Upper lobe of right lung (tissue), 1 donor: ENCODE measurements at regions not wholly inside any gene's neighbourhood (a gene's known extent, or its start where the extent isn't known, plus 50 kb on each side); places are given as distances from the start of the nearest gene placed in this dataset.
"Not testable (repeated sequence)": the region's sequence is repeated elsewhere in the genome, so short reads cannot be mapped to it uniquely, and the experiment has no call there.

ENCODE experiments used
- ATAC-seq: fragments of 200-7000 bp; cut with Tn5 transposase; one replicate; pipeline ENCODE4 v1.9.1; 2020; ENCODE audit warnings: mild to moderate bottlenecking, moderate library complexity
- DNase-seq: peaks from one replicate; pipeline ENCODE4 v3.0.0-alpha.2; 2020
- H3K27ac ChIP-seq: fragments of 200-600 bp; one replicate; pipeline ENCODE4 v1.8.0; 2022
- H3K27me3 ChIP-seq: fragments of 200-600 bp; one replicate; pipeline ENCODE4 v1.8.0; 2022; ENCODE audit warnings: mild to moderate bottlenecking
- H3K36me3 ChIP-seq: fragments of 200-600 bp; one replicate; pipeline ENCODE4 v1.8.0; 2022
- H3K4me1 ChIP-seq: fragments of 200-600 bp; one replicate; pipeline ENCODE4 v1.8.0; 2022
- H3K4me3 ChIP-seq: fragments of 200-600 bp; one replicate; pipeline ENCODE4 v1.8.0; 2022; ENCODE audit warnings: mild to moderate bottlenecking
- H3K9me3 ChIP-seq: fragments of 200-600 bp; one replicate; pipeline ENCODE4 v1.8.0; 2022
- intact Hi-C: fragments of 100-400 bp; cut with DNase I; formaldehyde crosslinking; loops from one replicate; pipeline ENCODE4 v1.11.0; 2022
- TF ChIP-seq, protein P1 (sequence below): fragments of 200-600 bp; IDR thresholded peaks from one replicate; pipeline ENCODE4 v1.8.0; 2022; ENCODE audit warnings: antibody characterized with exemption
- donor health status: DM: no; HTN: yes; CAD: no; lungs with severe emphysema.

DNA sequence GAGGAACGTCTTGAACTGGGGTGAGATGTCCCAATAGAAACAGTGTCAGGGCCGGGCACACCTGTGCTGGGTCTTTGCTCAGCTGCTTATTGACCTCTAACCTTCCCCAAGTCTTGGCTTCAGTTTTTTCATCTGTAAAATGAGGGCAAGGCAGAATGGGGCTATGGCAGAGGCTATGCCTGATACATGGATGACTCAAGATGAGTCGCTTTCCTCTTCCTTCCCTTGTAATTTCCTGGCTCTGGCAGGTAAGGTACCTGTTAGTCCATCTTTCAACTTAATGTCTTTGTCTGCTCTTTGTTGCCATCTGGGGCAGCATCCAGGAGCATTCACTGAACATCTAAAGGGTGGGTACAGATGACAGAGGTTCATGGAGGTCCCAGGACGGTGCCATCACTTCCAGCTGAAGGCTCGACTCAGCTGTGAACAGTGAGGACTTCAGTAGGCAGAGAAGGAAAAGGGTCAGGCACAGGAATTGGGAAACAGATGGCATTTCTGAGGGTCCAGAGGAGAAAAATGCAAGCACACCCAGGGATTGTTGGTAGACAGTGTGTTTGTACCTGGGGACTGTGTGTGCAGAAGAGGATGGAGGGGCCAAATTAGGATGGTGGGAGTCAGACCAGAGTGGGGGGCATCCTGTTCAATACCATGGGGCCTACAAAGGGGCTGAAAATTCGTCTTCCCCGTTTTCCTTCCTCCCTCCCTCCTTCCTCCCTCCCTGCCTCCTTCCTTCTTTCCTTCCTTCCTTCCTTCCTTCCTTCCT lies 268.3 kb downstream of the VRK1 start:
- intact Hi-C loops, result no loop called here
- ATAC-seq (no peak), DNase-seq (no peak)
- H3K36me3 ChIP-seq, result no peaks in the 10 kb centered on the region
- no peaks in the 10 kb centered on the region for H3K4me1 ChIP-seq
- H3K9me3 ChIP-seq, result no peaks in the 10 kb centered on the region
- H3K27ac ChIP-seq, result no peak overlapping the region
- no peak overlapping the region for H3K4me3 ChIP-seq
- H3K27me3 ChIP-seq, result no peaks in the 10 kb centered on the region
- TF ChIP-seq, protein P1, sequence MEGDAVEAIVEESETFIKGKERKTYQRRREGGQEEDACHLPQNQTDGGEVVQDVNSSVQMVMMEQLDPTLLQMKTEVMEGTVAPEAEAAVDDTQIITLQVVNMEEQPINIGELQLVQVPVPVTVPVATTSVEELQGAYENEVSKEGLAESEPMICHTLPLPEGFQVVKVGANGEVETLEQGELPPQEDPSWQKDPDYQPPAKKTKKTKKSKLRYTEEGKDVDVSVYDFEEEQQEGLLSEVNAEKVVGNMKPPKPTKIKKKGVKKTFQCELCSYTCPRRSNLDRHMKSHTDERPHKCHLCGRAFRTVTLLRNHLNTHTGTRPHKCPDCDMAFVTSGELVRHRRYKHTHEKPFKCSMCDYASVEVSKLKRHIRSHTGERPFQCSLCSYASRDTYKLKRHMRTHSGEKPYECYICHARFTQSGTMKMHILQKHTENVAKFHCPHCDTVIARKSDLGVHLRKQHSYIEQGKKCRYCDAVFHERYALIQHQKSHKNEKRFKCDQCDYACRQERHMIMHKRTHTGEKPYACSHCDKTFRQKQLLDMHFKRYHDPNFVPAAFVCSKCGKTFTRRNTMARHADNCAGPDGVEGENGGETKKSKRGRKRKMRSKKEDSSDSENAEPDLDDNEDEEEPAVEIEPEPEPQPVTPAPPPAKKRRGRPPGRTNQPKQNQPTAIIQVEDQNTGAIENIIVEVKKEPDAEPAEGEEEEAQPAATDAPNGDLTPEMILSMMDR, result no peak

DNA sequence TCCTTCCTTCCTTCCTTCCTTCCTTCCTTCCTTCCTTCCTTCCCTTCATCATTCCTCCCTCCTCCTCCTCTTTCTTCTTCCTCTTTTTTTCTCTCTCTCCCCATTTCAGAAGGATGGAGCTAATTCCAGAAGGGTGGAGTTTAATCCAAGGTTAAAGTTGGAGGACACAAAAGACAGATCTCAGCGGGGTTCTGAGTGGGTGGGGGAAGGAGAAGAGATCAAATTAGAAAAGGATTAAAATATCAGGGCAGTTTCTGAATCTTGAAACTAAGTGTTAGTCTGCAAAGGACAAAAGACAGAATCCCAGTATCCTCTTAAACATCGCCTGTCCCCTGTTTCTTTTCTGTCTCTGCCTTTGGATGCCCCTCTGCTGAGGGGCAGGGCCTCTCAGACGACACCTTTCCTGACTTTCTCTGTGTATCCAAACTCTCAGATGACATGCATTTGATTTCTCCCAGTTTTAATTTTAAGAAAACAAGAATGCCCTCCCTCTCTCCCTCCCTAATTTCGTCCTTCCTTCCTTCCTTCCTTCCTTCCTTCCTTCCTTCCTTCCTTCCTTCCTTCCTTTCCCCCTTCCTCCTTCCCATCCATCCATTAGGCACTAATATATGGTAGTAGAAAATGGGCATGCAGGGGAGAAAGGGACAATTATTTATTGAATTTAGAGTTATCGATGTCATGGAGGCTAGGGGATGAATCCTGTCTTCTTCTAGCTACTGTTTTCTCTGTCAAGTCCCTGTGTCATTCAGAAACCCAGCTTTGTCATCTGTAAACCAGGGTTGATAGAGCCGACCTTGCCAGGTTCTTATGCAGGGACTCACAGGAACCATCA lies 269.1 kb downstream of the VRK1 start:
- intact Hi-C loops, result no loop called here
- H3K36me3 ChIP-seq, result no peaks in the 10 kb centered on the region
- H3K27ac ChIP-seq, result no peak overlapping the region
- no peaks in the 10 kb centered on the region for H3K4me1 ChIP-seq
- no peaks in the 10 kb centered on the region for H3K9me3 ChIP-seq
- TF ChIP-seq, protein P1, result no peak
- ATAC-seq (no peak), DNase-seq (no peak)
- no peak overlapping the region for H3K4me3 ChIP-seq
- H3K27me3 ChIP-seq, result no peaks in the 10 kb centered on the region

DNA sequence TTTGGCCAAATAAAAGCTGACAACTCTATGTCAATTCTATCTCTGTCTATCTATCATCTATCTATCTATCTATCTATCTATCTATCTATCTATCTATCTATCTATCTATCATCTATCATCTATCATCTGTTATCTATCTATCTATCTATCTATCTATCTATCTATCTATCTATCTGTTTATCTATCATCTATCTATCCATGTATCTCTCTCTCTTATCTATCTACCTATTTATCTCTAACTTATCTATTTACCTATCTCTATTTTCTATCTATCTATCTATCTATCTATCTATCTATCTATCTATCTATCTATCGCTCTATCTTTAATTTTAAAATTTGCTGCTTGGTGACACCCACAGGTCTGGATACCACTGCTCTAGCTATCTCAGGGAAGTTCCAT lies 271.1 kb downstream of the VRK1 start:
- DNase-seq, H3K27ac ChIP-seq, H3K9me3 ChIP-seq, H3K27me3 ChIP-seq, H3K4me3 ChIP-seq, H3K4me1 ChIP-seq, intact Hi-C loops, ATAC-seq, H3K36me3 ChIP-seq: not testable (repeated sequence)

DNA sequence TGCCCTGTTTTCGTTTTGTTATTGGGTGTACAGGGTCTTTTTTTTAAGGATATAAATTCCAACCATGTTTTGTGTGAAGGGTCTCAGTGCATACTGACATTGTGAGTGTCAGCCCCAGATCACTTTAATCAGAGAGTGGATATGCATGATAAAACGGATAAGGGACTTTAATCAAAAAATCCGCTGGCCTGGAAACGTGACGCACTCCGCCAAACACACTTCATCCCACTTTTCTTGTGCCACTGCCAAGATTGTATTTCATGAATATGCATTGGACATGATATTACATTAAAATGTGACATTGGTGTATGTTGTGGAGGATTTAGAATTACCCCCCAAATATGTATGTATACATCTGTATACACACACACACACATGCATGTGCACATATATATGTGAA lies 273.1 kb downstream of the VRK1 start:
- Histone ChIP-seq H3K9me3 (no peaks in the 10 kb centered on the region), H3K27me3 (peaks cover 8% of the 10 kb centered on the region), H3K4me1 (no peaks in the 10 kb centered on the region), H3K4me3 (no peak overlapping the region), H3K36me3 (no peaks in the 10 kb centered on the region), H3K27ac (no peak overlapping the region)
- TF ChIP-seq, protein P1, result no peak
- ATAC-seq, result no peak
- intact Hi-C loops, result no loop called here
- DNase-seq, result no peak

DNA sequence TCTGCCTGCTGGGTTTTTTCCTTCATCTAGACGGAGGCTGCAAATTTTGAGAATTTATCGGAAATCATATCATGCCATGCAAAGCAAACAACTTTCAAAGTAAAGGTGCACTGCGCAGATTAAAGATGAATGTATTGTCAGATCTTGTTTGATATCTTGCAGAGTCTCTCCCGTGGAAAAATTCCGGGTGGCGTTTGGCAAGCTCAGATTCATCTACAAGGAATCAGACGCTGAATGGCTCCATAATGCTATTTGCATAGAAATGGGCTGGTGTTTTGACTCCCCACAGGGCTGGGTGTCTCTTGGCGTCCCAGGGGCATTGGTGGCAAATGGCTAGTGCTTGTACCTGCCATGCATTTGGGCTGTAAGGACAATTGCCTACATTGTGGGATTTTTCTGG lies 274.0 kb downstream of the VRK1 start:
- intact Hi-C loops, result no loop called here
- H3K27ac ChIP-seq, result no peak overlapping the region
- no peak overlapping the region for H3K4me3 ChIP-seq
- no peak for ATAC-seq
- H3K4me1 ChIP-seq, result no peaks in the 10 kb centered on the region
- no peaks in the 10 kb centered on the region for H3K9me3 ChIP-seq
- TF ChIP-seq, protein P1, result no peak
- H3K36me3 ChIP-seq, result no peaks in the 10 kb centered on the region
- H3K27me3 ChIP-seq, result peaks cover 8% of the 10 kb centered on the region
- DNase-seq, result no peak

DNA sequence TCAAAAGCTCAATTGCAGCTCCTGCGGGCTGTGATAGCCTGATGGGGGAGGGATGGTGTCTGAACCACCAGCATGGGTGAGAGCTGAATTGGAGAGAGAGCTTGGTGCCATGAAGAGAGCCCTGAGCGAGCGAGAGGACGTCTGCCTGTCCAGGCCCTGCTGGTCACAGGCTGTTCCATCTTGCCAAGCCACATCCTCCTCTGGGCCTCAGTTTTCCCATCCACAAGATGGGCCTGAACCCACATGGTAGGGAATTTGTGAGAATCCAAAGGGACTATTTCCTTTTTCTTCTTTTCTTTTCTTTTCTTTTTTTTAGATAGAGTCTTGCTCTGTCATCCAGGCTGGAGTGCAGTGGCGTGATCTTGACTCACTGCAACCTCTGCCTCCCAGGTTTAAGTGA lies 276.4 kb downstream of the VRK1 start:
- TF ChIP-seq, protein P1, result no peak
- no peaks in the 10 kb centered on the region for H3K9me3 ChIP-seq
- peaks cover 8% of the 10 kb centered on the region for H3K27me3 ChIP-seq
- intact Hi-C loops, result no loop called here
- no peaks in the 10 kb centered on the region for H3K4me1 ChIP-seq
- no peak for DNase-seq
- no peak for ATAC-seq
- H3K36me3 ChIP-seq, result no peaks in the 10 kb centered on the region
- H3K4me3 ChIP-seq, result no peak overlapping the region
- H3K27ac ChIP-seq, result no peak overlapping the region
